Left lung (tissue), 4 donors: ENCODE measurements at regions not wholly inside any gene's neighbourhood (a gene's known extent, or its start where the extent isn't known, plus 50 kb on each side); places are given as distances from the start of the nearest gene placed in this dataset.
A peak's percentile ranks its signal among the peaks of the same experiment; 100 is the strongest.

ENCODE experiments used
- ATAC-seq: fragments of 200-7000 bp; cut with Tn5 transposase; one replicate; pipeline ENCODE4 v1.9.1; 2020; ENCODE audit warnings: moderate library complexity
- DNase-seq, 4 donors: peaks; one replicate each; pipeline ENCODE4 v3.0.0-alpha.2; 2013 to 2020
- H3K27ac ChIP-seq, 2 donors: fragments of 200-600 bp; sonication (generic) in 1 of 2; one replicate each; pipeline versions ENCODE4 v1.5.0 to v1.8.0; 2020 to 2021
- H3K27me3 ChIP-seq, 2 donors: fragments of 200-600 bp; sonication (generic) in 1 of 2; one replicate each; pipeline versions ENCODE4 v1.5.0 to v1.8.0; 2020 to 2021
- H3K36me3 ChIP-seq, 2 donors: fragments of 200-600 bp; sonication (generic) in 1 of 2; one replicate each; pipeline versions ENCODE4 v1.5.0 to v1.8.0; 2020 to 2021
- H3K4me1 ChIP-seq, 2 donors: fragments of 200-600 bp; one replicate each; pipeline ENCODE4 v1.8.0; 2021
- H3K4me3 ChIP-seq, 2 donors: fragments of 200-600 bp; sonication (generic) in 1 of 2; one replicate each; pipeline versions ENCODE4 v1.5.0 to v1.8.0; 2020 to 2021; ENCODE audit warnings: mild to moderate bottlenecking in 1 of 2
- H3K9me3 ChIP-seq, 2 donors: fragments of 200-600 bp; sonication (generic) in 1 of 2; one replicate each; pipeline versions ENCODE4 v1.5.0 to v1.8.0; 2020 to 2021
- intact Hi-C, 2 donors: fragments of 100-400 bp; cut with DNase I; formaldehyde crosslinking; loops; one replicate each; pipeline versions ENCODE4 v1.11.2 to v1.14.2; 2022
- TF ChIP-seq, protein P1 (sequence below), 2 donors: fragments of 200-600 bp; sonication (generic) in 1 of 2; IDR thresholded peaks; one replicate each; pipeline versions ENCODE4 v1.5.0 to v1.8.0; 2021; ENCODE audit warnings: antibody characterized with exemption in 2 of 2
- donor health status: DM: no; HTN: yes; CAD: no.
- donor health status: DM: no; HTN: no; CAD: no.

GRCh38 chr10:88057720-88058119 lies 194.3 kb downstream of the PTEN start:
- ATAC-seq, result no peak
- no peak overlapping the region for H3K4me3 ChIP-seq
- intact Hi-C loops, result no loop called here
- H3K36me3 ChIP-seq, result no peaks in the 10 kb centered on the region
- TF ChIP-seq, protein P1, sequence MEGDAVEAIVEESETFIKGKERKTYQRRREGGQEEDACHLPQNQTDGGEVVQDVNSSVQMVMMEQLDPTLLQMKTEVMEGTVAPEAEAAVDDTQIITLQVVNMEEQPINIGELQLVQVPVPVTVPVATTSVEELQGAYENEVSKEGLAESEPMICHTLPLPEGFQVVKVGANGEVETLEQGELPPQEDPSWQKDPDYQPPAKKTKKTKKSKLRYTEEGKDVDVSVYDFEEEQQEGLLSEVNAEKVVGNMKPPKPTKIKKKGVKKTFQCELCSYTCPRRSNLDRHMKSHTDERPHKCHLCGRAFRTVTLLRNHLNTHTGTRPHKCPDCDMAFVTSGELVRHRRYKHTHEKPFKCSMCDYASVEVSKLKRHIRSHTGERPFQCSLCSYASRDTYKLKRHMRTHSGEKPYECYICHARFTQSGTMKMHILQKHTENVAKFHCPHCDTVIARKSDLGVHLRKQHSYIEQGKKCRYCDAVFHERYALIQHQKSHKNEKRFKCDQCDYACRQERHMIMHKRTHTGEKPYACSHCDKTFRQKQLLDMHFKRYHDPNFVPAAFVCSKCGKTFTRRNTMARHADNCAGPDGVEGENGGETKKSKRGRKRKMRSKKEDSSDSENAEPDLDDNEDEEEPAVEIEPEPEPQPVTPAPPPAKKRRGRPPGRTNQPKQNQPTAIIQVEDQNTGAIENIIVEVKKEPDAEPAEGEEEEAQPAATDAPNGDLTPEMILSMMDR (IDR thresholded peaks at IDR 0.05), result no peak
- no peaks in the 10 kb centered on the region for H3K9me3 ChIP-seq
- H3K27me3 ChIP-seq, result no peaks in the 10 kb centered on the region
- DNase-seq, result no peak
- peaks cover 2 to 28% of the 10 kb centered on the region in 2 donors for H3K4me1 ChIP-seq
- no peak overlapping the region for H3K27ac ChIP-seq

DNA sequence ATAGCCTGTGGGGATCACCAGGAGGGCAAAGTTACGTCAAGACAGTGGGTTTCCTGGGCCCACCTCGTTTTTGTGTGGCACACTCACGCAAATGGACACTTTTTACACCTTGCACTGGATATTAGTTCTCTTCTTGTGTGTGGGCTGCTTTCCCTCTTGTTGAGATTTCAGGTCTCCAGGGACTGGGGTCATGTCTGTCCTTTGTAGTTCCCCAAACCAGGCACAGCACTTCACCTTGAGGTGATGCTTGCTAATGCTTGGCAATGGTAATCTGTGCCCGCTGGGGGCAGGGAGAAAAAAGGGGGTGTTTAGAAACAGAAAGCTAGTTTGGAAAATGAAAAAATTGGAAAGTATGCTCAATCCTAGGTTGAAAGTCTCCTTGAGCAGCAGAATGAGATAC lies 195.3 kb downstream of the PTEN start:
- ATAC-seq (no peak), DNase-seq (no peak)
- intact Hi-C loops, result no loop called here
- H3K4me1 ChIP-seq, result peaks cover 13 to 38% of the 10 kb centered on the region in 2 donors
- H3K4me3 ChIP-seq, result no peak overlapping the region
- TF ChIP-seq, protein P1 (IDR thresholded peaks at IDR 0.05), result no peak
- H3K27me3 ChIP-seq, result no peaks in the 10 kb centered on the region
- no peak overlapping the region for H3K27ac ChIP-seq
- H3K36me3 ChIP-seq, result no peaks in the 10 kb centered on the region
- H3K9me3 ChIP-seq, result no peaks in the 10 kb centered on the region

DNA sequence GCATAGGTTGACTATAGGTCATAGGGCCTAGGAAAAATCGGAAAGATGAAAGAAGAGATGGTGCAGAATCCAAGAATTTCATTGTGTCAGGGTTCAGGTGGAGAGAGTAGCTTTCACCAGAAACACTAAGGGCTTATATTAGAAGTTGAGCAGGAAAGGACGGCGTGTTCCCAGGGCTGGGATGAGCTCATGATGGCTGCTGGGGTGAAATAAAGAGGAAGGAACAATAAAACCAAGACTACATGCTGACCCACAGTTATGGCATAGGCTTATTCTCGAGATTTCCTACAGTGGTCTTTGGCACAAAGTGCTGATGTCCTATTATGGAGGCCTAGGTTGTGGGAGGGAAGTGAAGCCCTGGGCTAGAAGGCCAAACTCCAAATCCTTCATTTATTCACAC lies 195.8 kb downstream of the PTEN start:
- Histone ChIP-seq H3K9me3 (no peaks in the 10 kb centered on the region), H3K4me3 (no peak overlapping the region), H3K36me3 (no peaks in the 10 kb centered on the region), H3K27me3 (no peaks in the 10 kb centered on the region), H3K27ac (no peak overlapping the region), H3K4me1 (peaks cover 17 to 43% of the 10 kb centered on the region in 2 donors)
- no peak for DNase-seq
- TF ChIP-seq, protein P1 (IDR thresholded peaks at IDR 0.05), result no peak
- intact Hi-C loops, result no loop called here
- no peak for ATAC-seq

DNA sequence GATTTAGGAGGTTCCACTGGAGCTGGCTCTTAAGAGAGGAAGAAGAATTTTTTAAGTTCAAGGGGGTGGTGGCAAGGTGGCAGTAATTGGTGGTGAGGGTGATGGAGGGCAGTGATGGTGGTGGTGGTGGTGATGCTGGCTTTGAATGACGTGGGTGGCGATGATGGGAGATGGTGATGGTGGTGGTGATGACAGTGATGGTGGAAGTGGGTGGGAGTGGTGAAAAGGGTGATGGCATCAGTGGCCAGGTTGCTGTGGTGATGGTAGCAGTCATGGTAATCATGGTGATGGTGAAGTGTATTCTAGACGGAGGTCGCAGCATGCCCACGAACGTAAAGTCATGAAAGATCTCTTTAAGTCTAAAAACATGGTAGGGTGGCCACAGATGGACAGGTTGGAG lies 197.3 kb downstream of the PTEN start:
- ATAC-seq (no peak), DNase-seq (no peak)
- Histone ChIP-seq H3K27ac (no peak overlapping the region), H3K4me1 (peaks cover 28 to 59% of the 10 kb centered on the region in 2 donors), H3K36me3 (no peaks in the 10 kb centered on the region), H3K27me3 (no peaks in the 10 kb centered on the region), H3K9me3 (no peaks in the 10 kb centered on the region), H3K4me3 (no peak overlapping the region)
- TF ChIP-seq, protein P1 (IDR thresholded peaks at IDR 0.05), result no peak
- intact Hi-C loops, result no loop called here

- peak in 1 of 4 donors; percentile 57 for DNase-seq
- peak; percentile 30 for ATAC-seq
- Histone ChIP-seq H3K36me3 (no peaks in the 10 kb centered on the region), H3K9me3 (no peaks in the 10 kb centered on the region), H3K4me1 (peaks cover 28 to 72% of the 10 kb centered on the region in 2 donors), H3K27me3 (no peaks in the 10 kb centered on the region), H3K4me3 (no peak overlapping the region), H3K27ac (peak overlapping the region; percentile 66 to 93)
- TF ChIP-seq, protein P1 (IDR thresholded peaks at IDR 0.05), result no peak
- intact Hi-C loops, result no loop called here
Observed at GRCh38 chr10:88062385-88062784, 199.0 kb downstream of the PTEN start.
